H1 (cell line): ENCODE measurements at regions not wholly inside any gene's neighbourhood (a gene's known extent, or its start where the extent isn't known, plus 50 kb on each side); places are given as distances from the start of the nearest gene placed in this dataset.

Experiments
- CTCF ChIA-PET: fragments of 300-600 bp; sonication (Branson Sonifier 250); formaldehyde crosslinking; loops from one replicate; lab custom pipeline; 2021; ENCODE audit not compliant: partially characterized antibody; lab: Charles Lee
- POLR2A ChIA-PET: fragments of 300-600 bp; sonication (Branson Sonifier 250); formaldehyde crosslinking; loops from one replicate; lab custom pipeline; 2021; ENCODE audit warnings: inconsistent platforms; ENCODE audit not compliant: partially characterized antibody; lab: Charles Lee
- DNase-seq, 2 experiments: peaks; one replicate each; pipeline versions ENCODE4 v3.0.0 to v3.0.0-alpha.2; 2010 to 2022; ENCODE audit warnings: low spot score in 2 of 2, low read depth in 1 of 2, mixed read lengths in 1 of 2
- FAIRE-seq: peaks from 2 replicates; lab custom pipeline; 2011; peaks lifted over from hg19 to GRCh38; lab: Jason Lieb, UNC
- H2AFZ ChIP-seq: 2 replicates; pipeline ENCODE4 v1.8.1; 2012; ENCODE audit warnings: low read length, inconsistent platforms
- H2AK5ac ChIP-seq: 2 replicates; pipeline ENCODE4 v1.6.1; 2013; ENCODE audit warnings: low read depth, low read length
- H2BK120ac ChIP-seq: replicated peaks from 2 replicates; pipeline ENCODE3; 2013; ENCODE audit warnings: low read depth, low read length, inconsistent platforms
- H2BK12ac ChIP-seq: 2 replicates; pipeline ENCODE4 v1.6.1; 2013; ENCODE audit warnings: low read depth, low read length
- H2BK15ac ChIP-seq: 2 replicates; pipeline ENCODE4 v1.6.1; 2013; ENCODE audit warnings: low read length
- H2BK20ac ChIP-seq: 2 replicates; pipeline ENCODE4 v1.6.1; 2013; ENCODE audit warnings: low read length
- H2BK5ac ChIP-seq: 2 replicates; pipeline ENCODE4 v1.6.1; 2013; ENCODE audit warnings: low read depth, low read length
- H3K14ac ChIP-seq: 2 replicates; pipeline ENCODE4 v1.6.1; 2013; ENCODE audit warnings: inconsistent platforms; ENCODE audit not compliant: insufficient read length
- H3K18ac ChIP-seq: 2 replicates; pipeline ENCODE4 v1.6.1; 2013; ENCODE audit warnings: low read length; ENCODE audit errors: extremely low read depth
- H3K23ac ChIP-seq: 2 replicates; pipeline ENCODE4 v1.6.1; 2013; ENCODE audit warnings: inconsistent platforms; ENCODE audit not compliant: insufficient read length
- H3K23me2 ChIP-seq: 2 replicates; pipeline ENCODE4 v1.6.1; 2013; ENCODE audit warnings: low read depth, low read length
- H3K27ac ChIP-seq: 2 replicates; pipeline ENCODE4 v1.6.1; 2011; ENCODE audit warnings: low read depth, low read length, inconsistent platforms
- H3K27me3 ChIP-seq, 4 experiments: replicated peaks in 1 of 4; 1 replicate in 1 of 4; 2 replicates in 3 of 4; pipeline versions ENCODE4 v1.6.1 to v1.8.1; 2011 to 2013; ENCODE audit warnings: low read length in 3 of 4, mild to moderate bottlenecking in 3 of 4, inconsistent platforms in 2 of 4, mixed read lengths in 2 of 4, moderate library complexity in 1 of 4; ENCODE audit not compliant: control insufficient read depth in 3 of 4, insufficient read depth in 3 of 4; ENCODE audit errors: extremely low read depth in 1 of 4
- H3K36me3 ChIP-seq, 4 experiments: 2 replicates each; pipeline versions ENCODE4 v1.6.1 to v1.8.1; 2011 to 2013; ENCODE audit warnings: mild to moderate bottlenecking in 4 of 4, low read length in 3 of 4, moderate library complexity in 2 of 4, control low read depth in 1 of 4, inconsistent platforms in 1 of 4; ENCODE audit not compliant: insufficient read depth in 4 of 4, control insufficient read depth in 2 of 4
- H3K4ac ChIP-seq: replicated peaks from 2 replicates; pipeline ENCODE3; 2013; ENCODE audit warnings: low read length, low read depth, mixed read lengths, inconsistent platforms; ENCODE audit not compliant: insufficient read length
- H3K4me1 ChIP-seq, 4 experiments: replicated peaks in 1 of 4; 1 replicate in 1 of 4; 2 replicates in 3 of 4; pipeline versions ENCODE4 v1.6.1 to v1.8.1; 2011 to 2013; ENCODE audit warnings: low read length in 3 of 4, inconsistent platforms in 2 of 4, mixed read lengths in 1 of 4; ENCODE audit not compliant: insufficient read depth in 4 of 4, control insufficient read depth in 3 of 4
- H3K4me2 ChIP-seq, 2 experiments: 2 replicates each; pipeline versions ENCODE4 v1.6.1 to v1.8.1; 2011 to 2013; ENCODE audit warnings: low read depth in 2 of 2, low read length in 2 of 2, control low read depth in 1 of 2, inconsistent platforms in 1 of 2, mild to moderate bottlenecking in 1 of 2; ENCODE audit not compliant: insufficient read depth in 1 of 2
- H3K4me3 ChIP-seq, 4 experiments: fragments of 200-600, 300-600 bp in 1 of 4; sonication (generic), shearing (Covaris generic), sonication (Bioruptor Twin) in 1 of 4; 2 replicates each; pipeline versions ENCODE4 v1.5.1 to v1.8.1; 2011 to 2016; ENCODE audit warnings: low read length in 4 of 4, low read depth in 3 of 4, control low read depth in 2 of 4, inconsistent platforms in 2 of 4, mild to moderate bottlenecking in 2 of 4, mixed read lengths in 1 of 4, moderate library complexity in 1 of 4; ENCODE audit not compliant: insufficient read depth in 2 of 4; ENCODE audit errors: extremely low read depth in 1 of 4
- H3K56ac ChIP-seq: replicated peaks from 2 replicates; pipeline ENCODE3; 2013; ENCODE audit warnings: low read depth, mild to moderate bottlenecking, mixed read lengths, low read length, inconsistent platforms; ENCODE audit not compliant: insufficient read length
- H3K79me1 ChIP-seq: 2 replicates; pipeline ENCODE4 v1.6.1; 2013; ENCODE audit warnings: low read depth, low read length, control low read depth
- H3K79me2 ChIP-seq, 2 experiments: 2 replicates each; pipeline versions ENCODE4 v1.6.1 to v1.8.1; 2012 to 2013; ENCODE audit warnings: low read length in 2 of 2, mild to moderate bottlenecking in 2 of 2, inconsistent platforms in 1 of 2; ENCODE audit not compliant: insufficient read depth in 2 of 2, control insufficient read depth in 1 of 2
- H3K9ac ChIP-seq, 4 experiments: replicated peaks in 1 of 4; 1 replicate in 1 of 4; 2 replicates in 3 of 4; pipeline versions ENCODE4 v1.6.1 to v1.8.1; 2011 to 2013; ENCODE audit warnings: low read depth in 3 of 4, low read length in 3 of 4, control low read depth in 2 of 4, mild to moderate bottlenecking in 2 of 4, moderate library complexity in 2 of 4, inconsistent platforms in 1 of 4; ENCODE audit errors: extremely low read depth in 1 of 4
- H3K9me3 ChIP-seq, 2 experiments: 2 replicates each; pipeline versions ENCODE4 v1.6.1 to v1.8.1; 2012 to 2013; ENCODE audit warnings: mild to moderate bottlenecking in 2 of 2, moderate library complexity in 2 of 2, control low read depth in 1 of 2, inconsistent platforms in 1 of 2, low read depth in 1 of 2, low read length in 1 of 2, mixed read lengths in 1 of 2; ENCODE audit not compliant: insufficient read depth in 2 of 2
- H4K20me1 ChIP-seq, 2 experiments: replicated peaks in 1 of 2; 2 replicates each; pipeline versions ENCODE3 to v1.8.1; 2011 to 2013; ENCODE audit warnings: inconsistent platforms in 2 of 2, low read length in 2 of 2, mild to moderate bottlenecking in 1 of 2; ENCODE audit not compliant: insufficient read depth in 2 of 2, control insufficient read depth in 1 of 2
- H4K5ac ChIP-seq: 2 replicates; pipeline ENCODE4 v1.6.1; 2013; ENCODE audit warnings: low read length, low read depth, mixed read lengths, inconsistent platforms; ENCODE audit not compliant: insufficient read length
- H4K8ac ChIP-seq: 2 replicates; pipeline ENCODE4 v1.8.0; 2013; ENCODE audit warnings: mild to moderate bottlenecking, moderate library complexity, low read length, inconsistent platforms; ENCODE audit not compliant: insufficient read depth; ENCODE audit errors: extremely low read depth
- H4K91ac ChIP-seq: replicated peaks from 2 replicates; pipeline ENCODE3; 2013; ENCODE audit warnings: low read length, mixed read lengths, inconsistent platforms; ENCODE audit not compliant: insufficient read length
- SIN3A ChIP-seq, 2 experiments: IDR thresholded peaks in 1 of 2; conservative IDR thresholded peaks in 1 of 2; 2 replicates each; pipeline ENCODE4 v1.6.1; 2011 to 2012; ENCODE audit warnings: low read length in 2 of 2, improper control_type of control experiment in 1 of 2, low read depth in 1 of 2, mild to moderate bottlenecking in 1 of 2
- WGBS, 2 experiments: shearing (Covaris generic) in 1 of 2; methylation state at CpG; one replicate each; pipeline versions ENCODE4 v1.1.6 to v1.1.7; 2013 to 2015; ENCODE audit warnings: low lambda C conversion rate in 2 of 2, mixed read lengths in 2 of 2, inconsistent platforms in 1 of 2, low coverage in 1 of 2, missing lambda C conversion rate in 1 of 2; ENCODE audit not compliant: insufficient replicate concordance in 2 of 2, insufficient coverage in 1 of 2, insufficient read length in 1 of 2; ENCODE audit errors: extremely low coverage in 1 of 2, missing lambda C conversion rate in 1 of 2; 5-methylcytosine and 5-hydroxymethylcytosine counted together

DNA sequence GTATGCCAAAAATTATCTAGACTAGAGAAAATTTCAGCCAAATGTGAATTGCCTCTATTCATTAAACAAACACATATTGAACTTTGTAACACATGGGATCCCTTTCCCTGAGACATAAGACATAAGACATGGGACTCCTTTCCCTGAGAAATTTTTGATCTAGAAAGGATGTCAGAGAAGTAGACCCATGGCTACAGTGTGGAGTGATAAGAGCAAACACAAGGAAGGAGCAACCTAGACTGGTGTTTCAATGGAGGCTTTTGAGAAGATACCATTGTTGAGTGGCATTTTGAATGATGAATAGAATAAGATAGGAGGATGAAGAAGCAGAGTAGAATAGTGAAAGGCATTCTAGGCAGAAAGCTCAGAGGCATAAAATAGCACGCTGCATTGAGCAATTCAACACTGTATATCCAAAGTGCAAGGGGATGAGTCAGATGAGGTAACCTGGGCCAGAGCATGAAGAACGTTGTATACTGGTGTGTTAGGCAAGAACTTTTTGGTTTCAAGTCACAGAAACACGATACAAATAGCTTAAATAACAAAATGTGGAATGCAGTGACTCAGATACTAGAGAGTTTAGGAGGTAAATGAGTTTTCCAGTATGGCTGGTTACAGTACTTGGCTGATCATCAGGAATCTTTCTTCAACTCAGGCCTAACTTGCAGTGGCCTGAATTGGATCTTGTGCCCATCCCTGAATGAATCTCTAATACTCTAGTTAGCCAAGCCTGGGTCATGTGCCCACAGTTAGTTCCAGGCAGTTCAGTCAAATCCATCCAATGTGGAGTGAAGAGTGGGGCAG is 129.8 kb upstream of the TANK start:
- Histone ChIP-seq H4K20me1 (no peaks in the 10 kb centered on the region), H3K4me1 (no peaks in the 10 kb centered on the region), H2BK15ac (no peak overlapping the region), H4K5ac (no peak overlapping the region), H3K4me2 (no peak overlapping the region), H3K36me3 (no peaks in the 10 kb centered on the region), H3K9me3 (no peaks in the 10 kb centered on the region), H2BK20ac (no peak overlapping the region), H2BK120ac (no peak overlapping the region), H3K18ac (no peak overlapping the region), H2AK5ac (no peak overlapping the region), H2BK5ac (no peak overlapping the region), H3K27ac (no peak overlapping the region), H4K91ac (no peak overlapping the region), H3K27me3 (peaks cover 0 to 2% (median 0%) of the 10 kb centered on the region in 4 experiments; a peak in 1 of 7 replicates), H2BK12ac (no peak overlapping the region), H3K9ac (no peak overlapping the region), H3K56ac (no peak overlapping the region)
- FAIRE-seq (no peak), DNase-seq (no peak)
- CTCF ChIA-PET = interaction anchor here (1.1 kb wide), 1 partner anchor 746 kb away, joined by 3 read pairs; no protein-coding TSS in a partner anchor
- no peak for TF ChIP-seq SIN3A (conservative IDR thresholded peaks at IDR 0.05 in 1 of 2, IDR thresholded peaks at IDR 0.05 in 1 of 2; ENCODE audit: low read depth in 1 of 2, low read length in 2 of 2)
- TF ChIP-seq, all 59 proteins: peak for 0
- Histone ChIP-seq H3K4me3 (no peak overlapping the region), H2AFZ (no peak overlapping the region), H4K8ac (no peak overlapping the region), H3K23me2 (no peaks in the 10 kb centered on the region), H3K14ac (no peak overlapping the region), H3K4ac (no peak overlapping the region), H3K23ac (no peak overlapping the region), H3K79me1 (no peaks in the 10 kb centered on the region), H3K79me2 (no peaks in the 10 kb centered on the region)
- 70% methylated on average over 3 of the region's 3 CpGs; no CpG with 5 or more reads in 1 of the 2 experiments for WGBS, 2 experiments
- POLR2A ChIA-PET = no interaction called here
